GM23338 (cell line): ENCODE measurements at regions not wholly inside any gene's neighbourhood (a gene's known extent, or its start where the extent isn't known, plus 50 kb on each side); places are given as distances from the start of the nearest gene placed in this dataset.

ENCODE experiments used
- ATAC-seq: fragments of 200-7000 bp; cut with Tn5 transposase; 3 replicates; pipeline ENCODE4 v1.9.1; 2020
- DNase-seq: peaks from one replicate; pipeline ENCODE4 v3.0.0-alpha.2; 2015; ENCODE audit warnings: low spot score
- H2AFZ ChIP-seq: fragments of 200-600 bp; sonication (generic); 2 replicates; pipeline ENCODE4 v1.8.0; 2016; ENCODE audit warnings: antibody characterized with exemption, mild to moderate bottlenecking, moderate library complexity
- H3F3A ChIP-seq: fragments of 200-600 bp; sonication (generic); replicated peaks from 2 replicates; pipeline ENCODE4 v1.8.0; 2017; ENCODE audit warnings: antibody characterized with exemption, mixed run types, low read depth
- H3K27ac ChIP-seq: fragments of 200-600 bp; sonication (generic); 2 replicates; pipeline ENCODE4 v1.6.1; 2016; ENCODE audit warnings: low read depth
- H3K27me3 ChIP-seq: fragments of 200-600 bp; sonication (generic); 2 replicates; pipeline ENCODE4 v1.8.0; 2016; ENCODE audit warnings: mild to moderate bottlenecking, mixed run types, moderate library complexity; ENCODE audit not compliant: insufficient read depth
- H3K36me3 ChIP-seq: fragments of 200-600 bp; sonication (generic); 2 replicates; pipeline ENCODE4 v1.8.0; 2016; ENCODE audit warnings: mild to moderate bottlenecking; ENCODE audit not compliant: insufficient read depth
- H3K4me1 ChIP-seq: fragments of 200-600 bp; sonication (generic); 2 replicates; pipeline ENCODE4 v1.8.0; 2016; ENCODE audit warnings: mild to moderate bottlenecking, moderate library complexity; ENCODE audit not compliant: insufficient read depth
- H3K4me2 ChIP-seq: fragments of 200-600 bp; sonication (generic); 2 replicates; pipeline ENCODE4 v1.7.1; 2017; ENCODE audit warnings: mixed run types
- H3K4me3 ChIP-seq: fragments of 200-600 bp; sonication (generic); 2 replicates; pipeline ENCODE4 v1.6.1; 2016; ENCODE audit warnings: mixed run types
- H3K79me2 ChIP-seq: fragments of 200-600 bp; sonication (generic); replicated peaks from 2 replicates; pipeline ENCODE4 v1.8.0; 2017; ENCODE audit warnings: mild to moderate bottlenecking; ENCODE audit not compliant: insufficient read depth
- H3K9me2 ChIP-seq: fragments of 200-600 bp; sonication (generic); 2 replicates; pipeline ENCODE4 v1.8.0; 2017; ENCODE audit not compliant: insufficient read depth
- H4K20me1 ChIP-seq: fragments of 200-600 bp; sonication (generic); replicated peaks from 2 replicates; pipeline ENCODE4 v1.8.0; 2017; ENCODE audit warnings: mild to moderate bottlenecking; ENCODE audit not compliant: insufficient read depth
- H3K27ac Mint-ChIP-seq: 2 replicates; pipeline ENCODE4 v1.8.0; 2020; ENCODE audit warnings: inconsistent platforms, mild to moderate bottlenecking, moderate library complexity, mixed read lengths
- H3K27me3 Mint-ChIP-seq: 3 replicates; pipeline ENCODE4 v1.8.0; 2022; ENCODE audit warnings: low read depth, mild to moderate bottlenecking, moderate library complexity, mixed read lengths, inconsistent platforms; ENCODE audit not compliant: insufficient read depth, poor library complexity
- H3K36me3 Mint-ChIP-seq: 3 replicates; pipeline ENCODE4 v1.8.0; 2021; ENCODE audit warnings: low read depth, mild to moderate bottlenecking, inconsistent platforms, moderate library complexity, mixed read lengths
- H3K4me1 Mint-ChIP-seq: 3 replicates; pipeline ENCODE4 v1.8.0; 2020; ENCODE audit warnings: mild to moderate bottlenecking, inconsistent platforms, mixed read lengths
- H3K4me3 Mint-ChIP-seq: 3 replicates; pipeline ENCODE4 v1.8.0; 2021; ENCODE audit warnings: moderate library complexity, mild to moderate bottlenecking, inconsistent platforms, mixed read lengths
- H3K9me3 Mint-ChIP-seq: 3 replicates; pipeline ENCODE4 v1.8.0; 2020; ENCODE audit warnings: moderate library complexity, mild to moderate bottlenecking, inconsistent platforms, mixed read lengths
- EZH2 ChIP-seq: fragments of 200-600 bp; sonication (generic); IDR thresholded peaks from one replicate; pipeline ENCODE4 v1.8.0; 2017; ENCODE audit warnings: antibody characterized with exemption, mild to moderate bottlenecking, low read depth; ENCODE audit not compliant: unreplicated experiment
- EZH2phosphoT487 ChIP-seq: fragments of 200-600 bp; sonication (generic); IDR thresholded peaks from one replicate; pipeline ENCODE4 v1.8.1; 2018; ENCODE audit warnings: antibody characterized with exemption; ENCODE audit not compliant: unreplicated experiment
- JUNB ChIP-seq: IDR thresholded peaks from one replicate; pipeline ENCODE4 v1.6.1; 2016; ENCODE audit warnings: antibody characterized with exemption; ENCODE audit not compliant: unreplicated experiment
- POLR2AphosphoS5 ChIP-seq: IDR thresholded peaks from 2 replicates; pipeline ENCODE4 v1.6.1; 2016; ENCODE audit warnings: antibody characterized with exemption, low read depth
- TF ChIP-seq, protein P1 (sequence below): fragments of 250-450 bp; sonication (Bioruptor Pico); IDR thresholded peaks from 2 replicates; pipeline ENCODE4 v1.5.0; 2020; ENCODE audit warnings: mild to moderate bottlenecking, moderate library complexity
- TF ChIP-seq, protein P2 (sequence below), 2 experiments: fragments of 200-600 bp in 1 of 2; sonication (generic) in 1 of 2; conservative IDR thresholded peaks; 2 replicates each; pipeline versions ENCODE4 v1.5.1 to v1.6.1; 2016 to 2017; ENCODE audit warnings: antibody characterized with exemption in 2 of 2, low read depth in 2 of 2, mild to moderate bottlenecking in 2 of 2, moderate library complexity in 1 of 2

DNA sequence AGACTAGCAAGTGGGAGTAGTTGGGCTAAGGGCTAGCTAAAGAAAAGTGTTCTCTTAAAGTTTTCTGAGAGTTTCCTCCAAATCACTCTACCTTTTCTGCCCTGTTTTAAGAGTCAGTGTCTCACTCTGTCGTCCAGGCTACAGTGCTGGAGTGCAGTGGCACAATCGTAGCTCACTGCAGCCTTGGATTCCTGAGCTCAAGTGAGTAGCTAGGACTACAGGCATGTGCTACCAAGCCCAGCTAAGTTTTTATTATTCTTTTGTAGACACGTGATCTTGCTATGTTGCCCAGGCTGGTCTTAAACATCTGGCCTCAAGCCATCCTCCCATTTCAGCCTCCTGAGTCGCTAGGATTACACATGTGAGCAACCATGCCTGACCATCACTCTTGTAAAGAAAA is 378.9 kb downstream of the CAAP1 start:
- Mint-ChIP-seq H3K27ac (no peak overlapping the region), H3K36me3 (no peaks in the 10 kb centered on the region), H3K4me3 (no peak overlapping the region), H3K4me1 (no peaks in the 10 kb centered on the region), H3K9me3 (no peaks in the 10 kb centered on the region; the same call in 2 of the 3 replicates), H3K27me3 (no peaks in the 10 kb centered on the region)
- Histone ChIP-seq H3K4me3 (no peak overlapping the region), H3K79me2 (no peaks in the 10 kb centered on the region), H2AFZ (no peak overlapping the region), H3K9me2 (no peaks in the 10 kb centered on the region), H3K4me1 (no peaks in the 10 kb centered on the region), H3K27me3 (no peaks in the 10 kb centered on the region), H3K4me2 (no peak overlapping the region), H3F3A (no peaks in the 10 kb centered on the region), H3K36me3 (no peaks in the 10 kb centered on the region), H3K27ac (no peak overlapping the region), H4K20me1 (no peaks in the 10 kb centered on the region)
- no peak for ATAC-seq
- DNase-seq = no peak
- TF ChIP-seq, protein P1, sequence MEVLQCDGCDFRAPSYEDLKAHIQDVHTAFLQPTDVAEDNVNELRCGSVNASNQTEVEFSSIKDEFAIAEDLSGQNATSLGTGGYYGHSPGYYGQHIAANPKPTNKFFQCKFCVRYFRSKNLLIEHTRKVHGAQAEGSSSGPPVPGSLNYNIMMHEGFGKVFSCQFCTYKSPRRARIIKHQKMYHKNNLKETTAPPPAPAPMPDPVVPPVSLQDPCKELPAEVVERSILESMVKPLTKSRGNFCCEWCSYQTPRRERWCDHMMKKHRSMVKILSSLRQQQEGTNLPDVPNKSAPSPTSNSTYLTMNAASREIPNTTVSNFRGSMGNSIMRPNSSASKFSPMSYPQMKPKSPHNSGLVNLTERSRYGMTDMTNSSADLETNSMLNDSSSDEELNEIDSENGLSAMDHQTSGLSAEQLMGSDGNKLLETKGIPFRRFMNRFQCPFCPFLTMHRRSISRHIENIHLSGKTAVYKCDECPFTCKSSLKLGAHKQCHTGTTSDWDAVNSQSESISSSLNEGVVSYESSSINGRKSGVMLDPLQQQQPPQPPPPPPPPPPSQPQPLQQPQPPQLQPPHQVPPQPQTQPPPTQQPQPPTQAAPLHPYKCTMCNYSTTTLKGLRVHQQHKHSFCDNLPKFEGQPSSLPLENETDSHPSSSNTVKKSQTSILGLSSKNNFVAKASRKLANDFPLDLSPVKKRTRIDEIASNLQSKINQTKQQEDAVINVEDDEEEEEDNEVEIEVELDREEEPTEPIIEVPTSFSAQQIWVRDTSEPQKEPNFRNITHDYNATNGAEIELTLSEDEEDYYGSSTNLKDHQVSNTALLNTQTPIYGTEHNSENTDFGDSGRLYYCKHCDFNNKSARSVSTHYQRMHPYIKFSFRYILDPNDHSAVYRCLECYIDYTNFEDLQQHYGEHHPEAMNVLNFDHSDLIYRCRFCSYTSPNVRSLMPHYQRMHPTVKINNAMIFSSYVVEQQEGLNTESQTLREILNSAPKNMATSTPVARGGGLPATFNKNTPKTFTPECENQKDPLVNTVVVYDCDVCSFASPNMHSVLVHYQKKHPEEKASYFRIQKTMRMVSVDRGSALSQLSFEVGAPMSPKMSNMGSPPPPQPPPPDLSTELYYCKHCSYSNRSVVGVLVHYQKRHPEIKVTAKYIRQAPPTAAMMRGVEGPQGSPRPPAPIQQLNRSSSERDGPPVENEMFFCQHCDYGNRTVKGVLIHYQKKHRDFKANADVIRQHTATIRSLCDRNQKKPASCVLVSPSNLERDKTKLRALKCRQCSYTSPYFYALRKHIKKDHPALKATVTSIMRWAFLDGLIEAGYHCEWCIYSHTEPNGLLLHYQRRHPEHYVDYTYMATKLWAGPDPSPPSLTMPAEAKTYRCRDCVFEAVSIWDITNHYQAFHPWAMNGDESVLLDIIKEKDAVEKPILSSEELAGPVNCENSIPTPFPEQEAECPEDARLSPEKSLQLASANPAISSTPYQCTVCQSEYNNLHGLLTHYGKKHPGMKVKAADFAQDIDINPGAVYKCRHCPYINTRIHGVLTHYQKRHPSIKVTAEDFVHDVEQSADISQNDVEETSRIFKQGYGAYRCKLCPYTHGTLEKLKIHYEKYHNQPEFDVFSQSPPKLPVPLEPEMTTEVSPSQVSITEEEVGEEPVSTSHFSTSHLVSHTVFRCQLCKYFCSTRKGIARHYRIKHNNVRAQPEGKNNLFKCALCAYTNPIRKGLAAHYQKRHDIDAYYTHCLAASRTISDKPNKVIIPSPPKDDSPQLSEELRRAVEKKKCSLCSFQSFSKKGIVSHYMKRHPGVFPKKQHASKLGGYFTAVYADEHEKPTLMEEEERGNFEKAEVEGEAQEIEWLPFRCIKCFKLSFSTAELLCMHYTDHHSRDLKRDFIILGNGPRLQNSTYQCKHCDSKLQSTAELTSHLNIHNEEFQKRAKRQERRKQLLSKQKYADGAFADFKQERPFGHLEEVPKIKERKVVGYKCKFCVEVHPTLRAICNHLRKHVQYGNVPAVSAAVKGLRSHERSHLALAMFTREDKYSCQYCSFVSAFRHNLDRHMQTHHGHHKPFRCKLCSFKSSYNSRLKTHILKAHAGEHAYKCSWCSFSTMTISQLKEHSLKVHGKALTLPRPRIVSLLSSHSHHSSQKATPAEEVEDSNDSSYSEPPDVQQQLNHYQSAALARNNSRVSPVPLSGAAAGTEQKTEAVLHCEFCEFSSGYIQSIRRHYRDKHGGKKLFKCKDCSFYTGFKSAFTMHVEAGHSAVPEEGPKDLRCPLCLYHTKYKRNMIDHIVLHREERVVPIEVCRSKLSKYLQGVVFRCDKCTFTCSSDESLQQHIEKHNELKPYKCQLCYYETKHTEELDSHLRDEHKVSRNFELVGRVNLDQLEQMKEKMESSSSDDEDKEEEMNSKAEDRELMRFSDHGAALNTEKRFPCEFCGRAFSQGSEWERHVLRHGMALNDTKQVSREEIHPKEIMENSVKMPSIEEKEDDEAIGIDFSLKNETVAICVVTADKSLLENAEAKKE = no peak
- no peak for TF ChIP-seq EZH2
- no peak for TF ChIP-seq EZH2phosphoT487

DNA sequence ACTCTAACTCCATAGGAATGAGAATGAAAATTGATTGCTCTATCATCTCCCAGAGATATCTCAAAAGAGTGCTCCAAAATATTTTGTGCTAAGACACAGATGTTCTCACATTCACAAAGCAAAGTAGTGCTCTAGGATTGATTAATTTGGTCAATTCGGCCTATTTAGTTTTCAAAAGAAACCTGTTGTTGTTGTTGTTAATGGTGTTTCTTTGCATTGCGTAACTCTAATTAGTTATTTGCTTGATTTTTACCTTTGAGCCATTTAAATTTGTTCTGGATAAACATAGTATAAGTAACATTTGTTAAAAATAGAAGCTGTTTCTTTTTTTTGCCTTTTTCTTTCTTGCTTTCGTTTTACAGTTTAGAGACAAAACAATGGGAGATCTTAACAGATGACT is 382.5 kb downstream of the CAAP1 start:
- no peaks in the 10 kb centered on the region; the same call in 2 of the 3 replicates for H3K9me3 Mint-ChIP-seq
- no peaks in the 10 kb centered on the region for H3K27me3 Mint-ChIP-seq
- H3K36me3 Mint-ChIP-seq = no peaks in the 10 kb centered on the region
- Histone ChIP-seq H3K79me2 (no peaks in the 10 kb centered on the region), H4K20me1 (no peaks in the 10 kb centered on the region), H3K4me1 (no peaks in the 10 kb centered on the region), H3F3A (no peaks in the 10 kb centered on the region), H3K36me3 (no peaks in the 10 kb centered on the region), H3K9me2 (no peaks in the 10 kb centered on the region), H3K27ac (no peak overlapping the region), H2AFZ (no peak overlapping the region; the same call in 1 of the 2 replicates), H3K27me3 (no peaks in the 10 kb centered on the region), H3K4me2 (no peak overlapping the region), H3K4me3 (no peak overlapping the region)
- ATAC-seq = no peak
- no peak overlapping the region for H3K27ac Mint-ChIP-seq
- no peaks in the 10 kb centered on the region for H3K4me1 Mint-ChIP-seq
- H3K4me3 Mint-ChIP-seq = no peak overlapping the region
- DNase-seq = no peak
- TF ChIP-seq EZH2phosphoT487 = no peak
- TF ChIP-seq, protein P2, sequence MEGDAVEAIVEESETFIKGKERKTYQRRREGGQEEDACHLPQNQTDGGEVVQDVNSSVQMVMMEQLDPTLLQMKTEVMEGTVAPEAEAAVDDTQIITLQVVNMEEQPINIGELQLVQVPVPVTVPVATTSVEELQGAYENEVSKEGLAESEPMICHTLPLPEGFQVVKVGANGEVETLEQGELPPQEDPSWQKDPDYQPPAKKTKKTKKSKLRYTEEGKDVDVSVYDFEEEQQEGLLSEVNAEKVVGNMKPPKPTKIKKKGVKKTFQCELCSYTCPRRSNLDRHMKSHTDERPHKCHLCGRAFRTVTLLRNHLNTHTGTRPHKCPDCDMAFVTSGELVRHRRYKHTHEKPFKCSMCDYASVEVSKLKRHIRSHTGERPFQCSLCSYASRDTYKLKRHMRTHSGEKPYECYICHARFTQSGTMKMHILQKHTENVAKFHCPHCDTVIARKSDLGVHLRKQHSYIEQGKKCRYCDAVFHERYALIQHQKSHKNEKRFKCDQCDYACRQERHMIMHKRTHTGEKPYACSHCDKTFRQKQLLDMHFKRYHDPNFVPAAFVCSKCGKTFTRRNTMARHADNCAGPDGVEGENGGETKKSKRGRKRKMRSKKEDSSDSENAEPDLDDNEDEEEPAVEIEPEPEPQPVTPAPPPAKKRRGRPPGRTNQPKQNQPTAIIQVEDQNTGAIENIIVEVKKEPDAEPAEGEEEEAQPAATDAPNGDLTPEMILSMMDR (conservative IDR thresholded peaks at IDR 0.05; ENCODE audit: low read depth in 2 of 2) = no peak
- no peak for TF ChIP-seq JUNB
- no peak for TF ChIP-seq POLR2AphosphoS5
